ENCODE measurements at regions not wholly inside any gene's neighbourhood (a gene's known extent, or its start where the extent isn't known, plus 50 kb on each side); places are given as distances from the start of the nearest gene placed in this dataset.

DNA sequence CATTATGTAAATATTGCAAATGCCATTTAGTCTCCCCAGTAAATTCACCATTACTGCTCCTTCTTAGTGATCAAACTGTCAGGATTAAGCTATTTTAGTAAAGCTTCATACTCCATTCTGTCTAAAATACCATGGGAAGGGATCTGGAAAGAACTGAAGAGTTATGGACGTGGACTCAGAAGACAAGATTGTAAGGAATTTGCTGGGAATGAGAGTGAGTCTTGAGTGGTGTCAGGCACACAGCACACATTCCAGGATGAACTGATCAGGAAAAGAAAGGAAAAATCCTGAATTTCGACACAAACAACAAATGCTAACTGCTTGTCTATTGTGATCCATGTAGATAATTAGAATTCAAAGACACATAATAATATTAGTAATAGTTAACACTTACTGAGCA lies 311.0 kb downstream of the CENPC start:
- DNase-seq (ENCODE audit: low read depth in 2 of 2), result no peak

DNA sequence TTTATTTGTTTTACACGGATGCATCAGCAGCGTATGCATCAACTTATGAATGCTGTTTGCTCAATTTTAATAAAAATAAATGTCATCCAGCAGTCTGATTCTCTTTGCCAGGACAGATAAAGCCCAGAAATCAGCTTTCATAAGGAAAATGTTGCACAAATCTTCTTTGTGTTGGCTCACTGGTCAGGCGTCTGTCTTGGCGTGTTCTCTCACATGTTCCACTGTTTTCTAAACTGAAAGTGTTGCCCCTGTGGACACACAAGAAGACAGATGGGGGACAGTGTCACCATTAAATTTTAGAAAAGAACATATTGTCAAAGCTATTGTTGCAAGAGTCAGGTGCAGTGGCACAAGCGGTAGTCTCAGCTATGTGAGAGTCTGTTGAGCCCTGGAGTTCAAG lies 316.2 kb downstream of the CENPC start:
- DNase-seq (ENCODE audit: low read depth in 2 of 2), result no peak

DNA sequence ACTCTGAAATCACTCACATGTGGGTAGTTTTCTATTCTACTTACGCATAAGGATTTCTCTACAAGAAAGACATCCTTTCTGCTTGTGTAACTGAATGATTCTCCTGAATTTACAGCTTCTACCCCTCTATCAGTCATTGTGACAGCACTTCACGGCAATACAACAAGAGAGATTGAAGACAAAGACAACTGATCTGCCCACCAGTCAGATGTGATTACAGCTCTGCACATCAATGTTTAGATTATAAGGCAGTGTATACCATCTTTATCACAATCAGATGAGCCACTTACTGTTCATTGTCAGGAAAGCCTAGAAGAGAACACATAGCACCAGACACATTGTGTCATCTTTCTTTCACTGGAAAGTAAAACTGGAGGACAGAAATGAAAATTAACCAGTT lies 324.4 kb downstream of the CENPC start:
- DNase-seq (ENCODE audit: low read depth in 2 of 2), result no peak

DNA sequence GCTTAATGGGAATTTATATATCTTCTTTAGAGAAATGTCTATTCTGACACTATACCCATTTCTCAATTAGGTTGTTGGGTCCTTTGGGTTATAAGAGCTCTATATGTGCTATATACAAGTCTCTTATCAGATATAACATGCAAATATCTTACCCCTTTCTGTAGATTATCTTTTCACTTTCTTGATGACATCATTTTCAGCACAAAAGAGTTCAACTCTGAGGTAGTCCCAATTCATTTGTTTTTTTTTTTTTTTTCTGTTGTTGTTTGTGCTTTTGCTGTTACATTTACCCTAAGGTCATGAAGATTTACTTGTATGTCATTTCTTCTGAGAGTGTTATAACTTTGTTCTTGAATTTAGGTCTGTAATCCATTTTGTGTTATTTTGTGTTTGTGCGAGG lies 326.4 kb downstream of the CENPC start:
- DNase-seq (ENCODE audit: low read depth in 2 of 2), result no peak

DNA sequence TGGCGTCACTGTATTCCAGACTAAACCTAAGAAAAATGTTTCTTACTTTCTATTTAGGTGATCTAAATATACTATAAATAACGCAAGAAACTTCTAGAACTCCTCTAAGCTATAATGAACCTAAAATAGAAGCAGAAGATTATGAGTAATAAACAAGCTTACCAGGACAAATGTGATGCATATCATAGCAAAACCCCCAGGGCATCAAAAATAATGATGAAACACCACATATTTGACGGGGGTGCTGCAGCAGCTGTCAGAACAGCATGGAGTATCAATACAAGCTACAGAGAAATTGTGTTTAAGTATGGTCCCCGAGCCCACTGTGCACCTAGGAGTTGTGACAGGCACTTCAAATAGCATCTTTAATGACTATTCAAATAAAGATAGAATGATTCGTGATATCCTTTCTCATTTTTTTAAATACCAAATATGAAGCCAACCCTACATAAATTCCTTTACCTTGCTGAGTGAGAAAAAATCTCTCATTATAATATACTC lies 337.3 kb downstream of the CENPC start:
- no peak for DNase-seq (ENCODE audit: low read depth in 2 of 2)

DNA sequence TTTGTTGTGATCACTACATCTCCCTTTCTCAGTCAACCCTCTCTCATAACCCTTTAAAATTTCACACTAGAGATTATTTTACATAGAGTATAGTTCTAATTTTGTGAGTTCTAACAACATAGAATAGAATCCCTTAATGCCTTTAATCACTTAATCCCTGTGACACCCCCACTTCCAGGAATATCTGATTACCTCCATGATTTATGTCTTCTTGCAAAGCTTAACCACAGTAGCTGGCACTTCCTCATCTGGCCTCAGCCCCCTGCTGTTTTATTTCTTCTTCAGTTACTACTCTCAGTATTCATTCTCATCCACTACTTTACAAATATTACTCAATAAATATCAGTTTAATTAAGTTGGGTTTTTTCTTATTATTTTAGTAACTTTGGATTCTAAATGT lies 340.9 kb downstream of the CENPC start:
- DNase-seq (ENCODE audit: low read depth in 2 of 2), result no peak

DNA sequence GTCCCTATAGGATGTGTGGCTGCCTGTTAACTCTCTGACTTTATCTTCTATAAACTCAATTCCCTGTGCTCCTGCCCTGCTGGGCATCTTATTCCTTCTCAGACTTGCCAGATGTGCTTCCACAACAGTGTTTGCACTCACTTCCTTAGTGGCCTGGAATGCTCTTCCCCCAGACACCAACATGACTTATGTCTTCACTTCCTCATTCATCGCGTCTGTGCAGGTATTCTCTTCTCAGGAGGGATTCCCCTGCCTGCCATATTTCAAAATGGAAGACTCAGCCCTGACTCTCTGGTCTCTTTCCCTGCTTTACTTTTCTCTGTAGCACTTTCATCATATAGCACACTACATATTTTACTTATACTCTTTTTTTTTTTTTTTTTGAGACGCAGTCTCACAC lies 344.0 kb downstream of the CENPC start:
- no peak for DNase-seq (ENCODE audit: low read depth in 2 of 2)

- DNase-seq (ENCODE audit: low read depth in 2 of 2), result no peak
These were observed 346.6 kb downstream of the CENPC start for GRCh38 chr4:67198727-67199126.

GRCh38 chr4:67167849-67168248 lies 377.5 kb downstream of the CENPC start:
- no peak for DNase-seq (ENCODE audit: low read depth in 2 of 2)

DNA sequence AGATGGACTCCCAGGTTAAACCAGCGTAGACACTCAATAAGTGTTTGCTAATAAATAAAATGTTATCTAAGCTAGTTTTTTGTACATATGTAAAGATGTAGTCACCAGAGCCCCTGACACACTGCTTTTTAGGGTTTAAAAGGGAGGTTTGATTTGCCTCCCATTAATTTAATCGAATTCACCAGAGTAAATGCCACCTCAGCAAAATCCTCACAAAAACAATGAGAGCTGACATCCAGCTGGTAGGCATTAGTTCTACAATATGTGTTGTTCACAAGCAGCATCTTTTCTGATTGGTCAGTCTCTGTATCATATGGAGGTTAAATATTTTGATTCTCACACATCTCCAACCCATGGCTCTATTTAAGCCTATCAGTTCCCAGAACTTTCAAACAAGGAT lies 382.6 kb downstream of the CENPC start:
- no peak for DNase-seq (ENCODE audit: low read depth in 2 of 2)

DNA sequence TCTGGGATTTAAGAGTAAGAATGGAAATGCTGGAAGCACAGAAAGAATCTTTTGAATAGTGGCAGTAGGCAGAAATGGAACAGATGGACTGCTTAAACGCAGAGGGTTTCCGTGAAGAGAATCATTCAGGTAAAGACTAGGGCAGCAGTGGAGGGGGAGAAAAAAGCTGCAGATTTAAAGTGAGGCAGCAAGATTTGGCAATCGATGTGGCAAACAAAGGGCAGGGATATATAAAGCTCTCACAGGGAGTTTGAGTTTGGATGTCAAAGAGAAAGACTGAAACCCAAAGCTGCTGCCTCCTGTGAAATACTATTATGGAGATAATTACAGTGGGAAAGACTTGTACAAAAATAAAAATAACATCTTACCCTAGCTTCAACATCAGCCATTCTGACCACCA lies 384.0 kb downstream of the CENPC start:
- no peak for DNase-seq (ENCODE audit: low read depth in 2 of 2)

DNA sequence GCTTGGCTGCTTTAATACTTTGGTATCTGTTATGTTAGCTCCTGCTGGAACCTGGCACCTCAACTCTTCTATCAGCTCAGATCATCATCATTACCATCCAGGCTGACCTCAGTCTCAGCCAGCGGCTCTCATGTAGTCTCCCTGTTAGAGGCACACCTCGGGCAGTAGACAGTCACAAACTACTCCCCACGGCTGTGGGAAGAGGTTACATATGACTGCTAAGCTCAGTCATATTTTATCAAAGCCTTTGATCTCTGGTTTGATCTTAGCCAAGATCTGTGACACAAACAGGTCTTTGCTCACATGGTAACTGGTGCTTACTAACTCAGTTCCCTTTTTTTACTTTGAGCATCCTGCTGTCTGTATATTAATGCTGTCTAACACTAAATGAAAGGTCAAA lies 384.9 kb downstream of the CENPC start:
- DNase-seq (ENCODE audit: low read depth in 2 of 2), result no peak

GRCh38 chr4:67158666-67159065 lies 386.6 kb downstream of the CENPC start:
- DNase-seq (ENCODE audit: low read depth in 2 of 2), result no peak

DNA sequence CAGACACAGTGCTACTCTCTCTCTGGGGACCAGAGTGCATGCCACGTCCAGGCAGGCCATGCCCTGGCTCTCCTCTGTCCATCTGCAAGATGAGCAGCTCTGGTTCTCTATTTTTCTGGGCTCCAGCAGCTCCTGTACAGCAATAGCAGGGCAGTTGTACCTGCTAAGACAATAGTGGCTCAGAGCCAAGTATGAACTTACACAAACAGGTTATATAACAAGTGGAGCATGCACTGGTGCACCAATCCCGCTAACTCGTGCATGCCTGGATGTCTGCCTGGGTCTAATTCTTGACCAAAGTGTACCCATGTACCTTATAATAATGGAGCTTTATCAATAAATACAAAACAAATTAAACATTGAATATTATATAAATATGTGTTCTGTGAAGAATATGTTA lies 392.3 kb downstream of the CENPC start:
- no peak for DNase-seq (ENCODE audit: low read depth in 2 of 2)

DNA sequence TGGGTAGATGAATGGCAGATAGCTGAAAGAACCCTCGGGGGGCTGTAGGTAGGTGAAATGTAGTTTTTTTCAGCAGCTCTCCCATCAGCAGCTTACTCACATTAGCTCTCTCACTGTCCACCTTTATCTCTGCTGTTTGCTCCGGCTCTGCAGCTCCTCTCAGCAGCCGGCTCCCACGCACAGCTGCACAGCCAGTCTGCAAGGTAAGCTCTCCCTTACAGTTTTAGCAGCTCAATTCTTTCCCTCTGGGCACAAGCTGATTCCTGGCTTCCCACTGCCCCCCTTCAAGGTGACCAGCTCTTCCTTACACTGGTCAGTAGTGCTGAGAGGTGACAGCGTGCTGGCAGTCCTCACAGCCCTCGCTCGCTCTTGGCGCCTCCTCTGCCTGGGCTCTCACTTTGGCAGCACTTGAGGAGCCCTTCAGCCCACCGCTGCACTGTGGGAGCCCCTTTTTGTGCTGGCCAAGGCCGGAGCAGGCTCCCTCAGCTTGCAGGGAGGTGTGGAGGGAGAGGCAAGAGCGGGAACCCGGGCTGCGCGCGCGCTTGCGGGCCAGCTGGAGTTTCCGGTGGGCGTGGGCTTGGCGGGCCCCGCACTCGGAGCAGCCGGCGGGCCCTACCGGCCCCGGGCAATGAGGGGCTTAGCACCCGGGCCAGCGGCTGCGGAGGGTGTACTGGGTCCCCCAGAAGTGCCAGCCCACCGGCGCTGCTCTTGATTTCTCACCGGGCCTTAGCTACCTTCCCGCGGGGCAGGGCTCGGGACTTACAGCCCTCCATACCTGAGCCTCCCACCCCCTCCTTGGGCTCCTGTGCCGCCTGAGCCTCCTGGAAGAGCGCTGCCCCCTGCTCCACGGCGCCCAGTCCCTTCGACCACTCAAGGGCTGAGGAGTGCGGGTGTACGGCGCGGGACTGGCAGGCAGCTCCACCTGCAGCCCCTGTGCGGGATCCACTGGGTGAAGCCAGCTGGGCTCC lies 393.6 kb downstream of the CENPC start:
- DNase-seq (ENCODE audit: low read depth in 2 of 2), result no peak

DNA sequence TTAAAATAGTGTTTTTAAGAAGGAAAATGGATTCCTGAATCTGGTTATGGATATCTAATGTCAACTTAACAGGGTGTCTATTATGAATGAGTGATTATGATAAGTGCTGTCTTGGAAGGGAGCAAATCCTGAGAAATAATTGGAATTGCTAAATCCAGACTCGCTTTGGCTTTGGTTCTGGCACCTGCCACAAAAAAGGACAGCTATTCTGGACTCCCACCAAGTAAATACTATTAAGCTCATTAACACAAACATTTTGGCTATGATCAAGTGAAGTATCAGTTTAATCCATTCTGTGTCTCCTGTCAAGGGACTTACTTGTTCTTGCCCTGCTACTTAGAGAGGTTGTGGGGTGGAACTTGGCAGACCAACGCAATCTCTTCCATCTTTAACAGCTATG lies 403.7 kb downstream of the CENPC start:
- no peak for DNase-seq (ENCODE audit: low read depth in 2 of 2)

- no peak for DNase-seq (ENCODE audit: low read depth in 2 of 2)
These were observed 410.7 kb downstream of the CENPC start for GRCh38 chr4:67134616-67135015.

DNA sequence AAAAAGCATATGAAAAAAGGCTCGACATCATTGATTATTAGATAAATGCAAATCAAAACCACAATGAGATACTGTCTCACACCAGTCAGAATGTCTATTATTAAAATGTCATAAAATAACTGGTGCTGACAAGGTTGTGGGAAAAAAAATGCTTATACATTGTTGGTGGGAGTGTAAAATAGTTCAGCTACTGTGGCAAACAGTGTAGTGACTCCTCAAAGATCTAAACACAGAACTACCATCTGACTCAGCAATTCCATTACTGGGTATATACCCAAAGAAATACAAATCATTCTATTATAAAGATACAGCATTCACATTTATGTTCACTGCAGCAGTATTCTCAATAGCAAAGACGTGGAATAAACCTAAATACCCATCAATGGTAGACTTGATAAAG lies 412.1 kb downstream of the CENPC start:
- DNase-seq (ENCODE audit: low read depth in 2 of 2), result no peak

DNA sequence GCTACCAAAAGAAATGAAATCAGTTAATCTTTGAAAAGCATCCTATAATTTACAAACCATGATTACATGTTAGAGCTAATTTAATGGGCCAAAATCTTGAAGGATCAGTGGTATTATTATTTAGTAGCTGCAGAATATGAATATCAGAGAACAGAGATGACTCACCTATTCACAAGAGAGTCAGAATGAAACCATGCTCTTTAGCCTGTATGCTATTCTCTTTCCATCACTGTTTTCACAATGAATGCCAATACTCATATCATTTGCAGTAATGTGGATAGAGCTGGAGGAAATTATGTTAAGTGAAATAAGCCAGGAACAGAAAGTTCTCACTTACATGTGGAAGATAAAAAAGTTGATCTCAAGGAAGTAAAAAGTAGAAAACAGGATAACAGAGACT lies 414.1 kb downstream of the CENPC start:
- DNase-seq (ENCODE audit: low read depth in 2 of 2), result no peak

DNA sequence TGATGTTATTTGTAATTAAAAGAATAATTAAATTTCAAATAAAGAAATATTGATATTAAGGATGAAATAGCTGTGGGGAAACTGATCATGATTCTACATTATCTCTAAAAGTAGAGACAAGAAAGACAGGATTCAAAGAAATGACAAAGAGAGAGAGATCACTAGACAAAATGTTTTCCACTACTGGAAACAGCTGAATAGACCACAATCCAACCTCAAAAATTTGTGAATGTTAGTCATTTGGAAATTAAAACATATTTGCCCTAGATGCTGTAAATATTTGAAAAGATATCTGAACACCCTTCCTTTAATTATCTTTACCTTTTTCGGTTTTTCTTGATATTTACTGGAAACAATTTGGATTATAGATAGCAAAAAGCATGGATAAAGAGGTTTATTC lies 414.9 kb downstream of the CENPC start:
- DNase-seq (ENCODE audit: low read depth in 2 of 2), result no peak

- DNase-seq (ENCODE audit: low read depth in 2 of 2), result no peak
These were observed 418.7 kb downstream of the CENPC start for GRCh38 chr4:67126570-67126969.

DNA sequence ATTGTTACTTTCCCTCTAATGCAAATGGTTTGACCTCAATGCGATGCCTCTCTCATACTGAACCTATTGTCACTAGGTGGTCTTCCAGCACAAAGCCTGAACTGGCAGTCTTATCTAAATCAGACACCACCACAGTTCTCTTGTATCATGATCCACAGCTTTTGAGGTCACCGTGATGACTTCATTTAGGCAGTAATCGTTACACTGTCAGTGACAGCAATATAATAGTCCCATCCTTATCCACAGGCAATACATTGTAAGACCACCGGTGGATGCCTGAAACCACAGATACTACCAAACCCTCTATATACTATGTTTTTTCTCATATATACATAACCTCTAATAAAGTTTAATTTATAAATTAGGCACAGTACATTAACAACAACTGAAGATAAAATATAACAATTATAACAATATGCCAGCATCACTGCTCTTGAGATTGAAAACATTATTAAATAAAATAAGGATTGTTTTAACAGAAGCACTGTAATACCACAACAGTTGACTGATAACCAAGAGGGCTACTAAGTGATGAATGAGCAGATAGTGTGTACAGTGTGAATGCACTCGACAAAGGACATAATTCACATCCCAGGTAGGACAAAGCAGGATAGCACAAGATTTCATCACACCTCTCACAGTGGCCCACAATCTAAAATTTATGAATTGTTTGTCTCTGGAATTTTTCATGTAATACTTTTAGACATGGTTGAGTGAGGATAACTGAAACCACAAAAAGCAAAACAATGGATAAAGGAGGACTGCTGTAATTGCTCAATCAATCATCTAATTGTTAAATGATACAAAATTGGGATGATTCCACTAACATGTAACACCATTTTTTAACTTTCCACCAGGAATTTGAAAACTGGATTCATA lies 419.4 kb downstream of the CENPC start:
- no peak for DNase-seq (ENCODE audit: low read depth in 2 of 2)

GRCh38 chr4:67124716-67125115 lies 420.6 kb downstream of the CENPC start:
- no peak for DNase-seq (ENCODE audit: low read depth in 2 of 2)

Data from stimulated activated CD8-positive, alpha-beta memory T cell treated with anti-CD3 and anti-CD28 coated beads, Interleukin-2, amount 100 ng/mL, for 1 hour (primary cell).